ENCODE measurements at regions not wholly inside any gene's neighbourhood (a gene's known extent, or its start where the extent isn't known, plus 50 kb on each side); places are given as distances from the start of the nearest gene placed in this dataset.

GRCh38 chr18:45386041-45386655 lies 229.1 kb upstream of the SLC14A2 start:
- Mint-ChIP-seq H3K4me3 (no peak overlapping the region), H3K27me3 (ENCODE audit: low read depth) (peaks cover 20% of the 10 kb centered on the region), H3K27ac (no peak overlapping the region), H3K4me1 (ENCODE audit: low read depth) (no peaks in the 10 kb centered on the region), H3K9me3 (no peaks in the 10 kb centered on the region), H3K36me3 (ENCODE audit: low read depth) (no peaks in the 10 kb centered on the region)
- DNase-seq: peak; percentile 27
- CTCF ChIA-PET: interaction anchor here (0.6 to 2.3 kb wide), 6 partner anchors 17 to 1765 kb away, joined by 3 to 7 read pairs (median 4); no protein-coding TSS in a partner anchor
- intact Hi-C loops (cut with micrococcal nuclease): loop anchor here (5.0 kb wide), 1 partner anchor 704 kb away; the partner anchor contains the start of gene SETBP1

- H3K27ac Mint-ChIP-seq: no peak overlapping the region
- H3K36me3 Mint-ChIP-seq (ENCODE audit: low read depth): no peaks in the 10 kb centered on the region
- CTCF ChIA-PET: interaction anchor here (0.6 to 1.6 kb wide), 2 partner anchors 24 to 1143 kb away, joined by 3 to 4 read pairs; no protein-coding TSS in a partner anchor
- no peaks in the 10 kb centered on the region for H3K4me1 Mint-ChIP-seq (ENCODE audit: low read depth)
- no peak overlapping the region for H3K4me3 Mint-ChIP-seq
- DNase-seq: no peak
- intact Hi-C loops (cut with micrococcal nuclease): loop anchor here (5.0 kb wide), 1 partner anchor 705 kb away; the partner anchor contains the start of gene SETBP1
- H3K9me3 Mint-ChIP-seq: no peaks in the 10 kb centered on the region
- peaks cover 20% of the 10 kb centered on the region for H3K27me3 Mint-ChIP-seq (ENCODE audit: low read depth)
Measured at GRCh38 chr18:45387229-45387628, 228.0 kb upstream of the SLC14A2 start.

GRCh38 chr18:45398448-45398847 lies 216.8 kb upstream of the SLC14A2 start:
- Mint-ChIP-seq H3K27ac (no peak overlapping the region), H3K36me3 (ENCODE audit: low read depth) (no peaks in the 10 kb centered on the region), H3K27me3 (ENCODE audit: low read depth) (peaks cover 22% of the 10 kb centered on the region), H3K4me3 (no peak overlapping the region), H3K9me3 (no peaks in the 10 kb centered on the region), H3K4me1 (ENCODE audit: low read depth) (no peaks in the 10 kb centered on the region)
- DNase-seq: no peak
- CTCF ChIA-PET: interaction anchor here (0.8 kb wide), 1 partner anchor 14 kb away, joined by 5 read pairs; no protein-coding TSS in a partner anchor
- intact Hi-C loops (cut with micrococcal nuclease): no loop called here

GRCh38 chr18:45399146-45399545 lies 216.1 kb upstream of the SLC14A2 start:
- H3K27ac Mint-ChIP-seq: no peak overlapping the region
- CTCF ChIA-PET: no interaction called here
- no peaks in the 10 kb centered on the region for H3K4me1 Mint-ChIP-seq (ENCODE audit: low read depth)
- no peak for DNase-seq
- no peak overlapping the region for H3K4me3 Mint-ChIP-seq
- peaks cover 22% of the 10 kb centered on the region for H3K27me3 Mint-ChIP-seq (ENCODE audit: low read depth)
- no peaks in the 10 kb centered on the region for H3K9me3 Mint-ChIP-seq
- intact Hi-C loops (cut with micrococcal nuclease): no loop called here
- H3K36me3 Mint-ChIP-seq (ENCODE audit: low read depth): no peaks in the 10 kb centered on the region

GRCh38 chr18:45399643-45400042 lies 215.6 kb upstream of the SLC14A2 start:
- intact Hi-C loops (cut with micrococcal nuclease): loop anchor here (5.0 kb wide), 1 partner anchor 613 kb away; no protein-coding TSS in a partner anchor
- Mint-ChIP-seq H3K36me3 (ENCODE audit: low read depth) (no peaks in the 10 kb centered on the region), H3K27ac (no peak overlapping the region), H3K4me1 (ENCODE audit: low read depth) (no peaks in the 10 kb centered on the region), H3K27me3 (ENCODE audit: low read depth) (peaks cover 22% of the 10 kb centered on the region), H3K4me3 (no peak overlapping the region), H3K9me3 (no peaks in the 10 kb centered on the region)
- CTCF ChIA-PET: interaction anchor here (1.2 kb wide), 1 partner anchor 19 kb away, joined by 3 read pairs; no protein-coding TSS in a partner anchor
- DNase-seq: no peak

- no peaks in the 10 kb centered on the region for H3K4me1 Mint-ChIP-seq (ENCODE audit: low read depth)
- intact Hi-C loops (cut with micrococcal nuclease): loop anchor here (5.0 kb wide), 1 partner anchor 610 kb away; no protein-coding TSS in a partner anchor
- no peaks in the 10 kb centered on the region for H3K36me3 Mint-ChIP-seq (ENCODE audit: low read depth)
- no peak overlapping the region for H3K4me3 Mint-ChIP-seq
- H3K27ac Mint-ChIP-seq: no peak overlapping the region
- CTCF ChIA-PET: interaction anchor here (1.6 kb wide), 1 partner anchor 16 kb away, joined by 3 read pairs; no protein-coding TSS in a partner anchor
- DNase-seq: no peak
- H3K27me3 Mint-ChIP-seq (ENCODE audit: low read depth): peaks cover 13% of the 10 kb centered on the region
- H3K9me3 Mint-ChIP-seq: no peaks in the 10 kb centered on the region
Measured at GRCh38 chr18:45402485-45403056, 212.7 kb upstream of the SLC14A2 start.

GRCh38 chr18:45403341-45404049 lies 211.8 kb upstream of the SLC14A2 start:
- intact Hi-C loops (cut with micrococcal nuclease): loop anchor here (5.0 kb wide), 1 partner anchor 609 kb away; no protein-coding TSS in a partner anchor
- CTCF ChIA-PET: interaction anchor here (0.5 to 1.6 kb wide), 2 partner anchors 17 to 1782 kb away, joined by 3 read pairs; no protein-coding TSS in a partner anchor
- no peaks in the 10 kb centered on the region for H3K36me3 Mint-ChIP-seq (ENCODE audit: low read depth)
- H3K27ac Mint-ChIP-seq: no peak overlapping the region
- H3K27me3 Mint-ChIP-seq (ENCODE audit: low read depth): peaks cover 13% of the 10 kb centered on the region
- H3K4me1 Mint-ChIP-seq (ENCODE audit: low read depth): no peaks in the 10 kb centered on the region
- no peak overlapping the region for H3K4me3 Mint-ChIP-seq
- no peaks in the 10 kb centered on the region for H3K9me3 Mint-ChIP-seq
- no peak for DNase-seq

- CTCF ChIA-PET: no interaction called here
- DNase-seq: no peak
- H3K27me3 Mint-ChIP-seq (ENCODE audit: low read depth): no peaks in the 10 kb centered on the region
- H3K9me3 Mint-ChIP-seq: no peaks in the 10 kb centered on the region
- no peaks in the 10 kb centered on the region for H3K36me3 Mint-ChIP-seq (ENCODE audit: low read depth)
- intact Hi-C loops (cut with micrococcal nuclease): no loop called here
- H3K4me3 Mint-ChIP-seq: no peak overlapping the region
- no peak overlapping the region for H3K27ac Mint-ChIP-seq
- no peaks in the 10 kb centered on the region for H3K4me1 Mint-ChIP-seq (ENCODE audit: low read depth)
Measured at GRCh38 chr18:45408218-45408617, 207.1 kb upstream of the SLC14A2 start.

GRCh38 chr18:45409971-45410370 lies 205.3 kb upstream of the SLC14A2 start:
- CTCF ChIA-PET: interaction anchor here (1.7 kb wide), 1 partner anchor 24 kb away, joined by 4 read pairs; no protein-coding TSS in a partner anchor
- Mint-ChIP-seq H3K4me3 (no peak overlapping the region), H3K27ac (no peak overlapping the region), H3K27me3 (ENCODE audit: low read depth) (no peaks in the 10 kb centered on the region), H3K36me3 (ENCODE audit: low read depth) (no peaks in the 10 kb centered on the region), H3K4me1 (ENCODE audit: low read depth) (no peaks in the 10 kb centered on the region), H3K9me3 (no peaks in the 10 kb centered on the region)
- DNase-seq: no peak
- intact Hi-C loops (cut with micrococcal nuclease): no loop called here

GRCh38 chr18:45412577-45412976 lies 202.7 kb upstream of the SLC14A2 start:
- no peaks in the 10 kb centered on the region for H3K36me3 Mint-ChIP-seq (ENCODE audit: low read depth)
- no peak overlapping the region for H3K4me3 Mint-ChIP-seq
- CTCF ChIA-PET: no interaction called here
- peaks cover 3% of the 10 kb centered on the region for H3K27me3 Mint-ChIP-seq (ENCODE audit: low read depth)
- no peak overlapping the region for H3K27ac Mint-ChIP-seq
- H3K9me3 Mint-ChIP-seq: no peaks in the 10 kb centered on the region
- DNase-seq: no peak
- intact Hi-C loops (cut with micrococcal nuclease): no loop called here
- no peaks in the 10 kb centered on the region for H3K4me1 Mint-ChIP-seq (ENCODE audit: low read depth)

- Mint-ChIP-seq H3K4me3 (no peak overlapping the region), H3K4me1 (ENCODE audit: low read depth) (no peaks in the 10 kb centered on the region), H3K27me3 (ENCODE audit: low read depth) (peaks cover 3% of the 10 kb centered on the region), H3K27ac (no peak overlapping the region), H3K36me3 (ENCODE audit: low read depth) (no peaks in the 10 kb centered on the region), H3K9me3 (no peaks in the 10 kb centered on the region)
- intact Hi-C loops (cut with micrococcal nuclease): no loop called here
- DNase-seq: no peak
- CTCF ChIA-PET: no interaction called here
Measured at GRCh38 chr18:45413180-45413836, 202.0 kb upstream of the SLC14A2 start.

GRCh38 chr18:45415614-45416013 lies 199.7 kb upstream of the SLC14A2 start:
- no peaks in the 10 kb centered on the region for H3K9me3 Mint-ChIP-seq
- H3K4me3 Mint-ChIP-seq: no peak overlapping the region
- CTCF ChIA-PET: interaction anchor here (0.6 kb wide), 1 partner anchor 203 kb away, joined by 3 read pairs; no protein-coding TSS in a partner anchor
- peaks cover 3% of the 10 kb centered on the region for H3K27me3 Mint-ChIP-seq (ENCODE audit: low read depth)
- H3K4me1 Mint-ChIP-seq (ENCODE audit: low read depth): no peaks in the 10 kb centered on the region
- intact Hi-C loops (cut with micrococcal nuclease): no loop called here
- no peak overlapping the region for H3K27ac Mint-ChIP-seq
- no peak for DNase-seq
- no peaks in the 10 kb centered on the region for H3K36me3 Mint-ChIP-seq (ENCODE audit: low read depth)
